ENCODE measurements at regions not wholly inside any gene's neighbourhood (a gene's known extent, or its start where the extent isn't known, plus 50 kb on each side); places are given as distances from the start of the nearest gene placed in this dataset.

DNA sequence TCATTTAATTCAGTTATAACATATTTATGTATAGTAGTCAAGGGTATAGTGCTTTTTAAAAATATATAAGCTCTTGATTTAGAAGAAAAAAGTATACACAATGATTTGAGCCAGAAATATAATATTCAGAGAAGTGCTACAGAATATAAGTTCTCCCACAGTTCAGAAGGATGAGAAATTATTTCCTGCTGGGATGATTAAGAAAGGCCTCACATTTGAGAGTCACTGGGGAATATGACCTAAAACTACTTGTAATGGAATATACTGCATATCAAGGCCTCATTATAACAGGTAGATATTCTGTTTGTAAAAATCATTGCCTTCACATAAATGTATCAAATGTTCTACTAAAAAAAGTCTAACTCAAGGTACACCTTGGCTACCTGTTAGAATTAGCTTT lies 203.5 kb downstream of the MBD2 start:
- TF ChIP-seq, protein P1, sequence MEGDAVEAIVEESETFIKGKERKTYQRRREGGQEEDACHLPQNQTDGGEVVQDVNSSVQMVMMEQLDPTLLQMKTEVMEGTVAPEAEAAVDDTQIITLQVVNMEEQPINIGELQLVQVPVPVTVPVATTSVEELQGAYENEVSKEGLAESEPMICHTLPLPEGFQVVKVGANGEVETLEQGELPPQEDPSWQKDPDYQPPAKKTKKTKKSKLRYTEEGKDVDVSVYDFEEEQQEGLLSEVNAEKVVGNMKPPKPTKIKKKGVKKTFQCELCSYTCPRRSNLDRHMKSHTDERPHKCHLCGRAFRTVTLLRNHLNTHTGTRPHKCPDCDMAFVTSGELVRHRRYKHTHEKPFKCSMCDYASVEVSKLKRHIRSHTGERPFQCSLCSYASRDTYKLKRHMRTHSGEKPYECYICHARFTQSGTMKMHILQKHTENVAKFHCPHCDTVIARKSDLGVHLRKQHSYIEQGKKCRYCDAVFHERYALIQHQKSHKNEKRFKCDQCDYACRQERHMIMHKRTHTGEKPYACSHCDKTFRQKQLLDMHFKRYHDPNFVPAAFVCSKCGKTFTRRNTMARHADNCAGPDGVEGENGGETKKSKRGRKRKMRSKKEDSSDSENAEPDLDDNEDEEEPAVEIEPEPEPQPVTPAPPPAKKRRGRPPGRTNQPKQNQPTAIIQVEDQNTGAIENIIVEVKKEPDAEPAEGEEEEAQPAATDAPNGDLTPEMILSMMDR (IDR thresholded peaks at IDR 0.05): no peak
- no peak for TF ChIP-seq POLR2A (IDR thresholded peaks at IDR 0.05)

All from lower leg skin (tissue), 3 donors.